HPDE6-E6E7 (cell line): ENCODE measurements at regions not wholly inside any gene's neighbourhood (a gene's known extent, or its start where the extent isn't known, plus 50 kb on each side); places are given as distances from the start of the nearest gene placed in this dataset.
"Not testable (repeated sequence)": the region's sequence is repeated elsewhere in the genome, so short reads cannot be mapped to it uniquely, and the experiment has no call there.

Source experiments
- DNase-seq: peaks from one replicate; pipeline ENCODE4 v3.0.0; 2011; ENCODE audit warnings: missing footprints; ENCODE audit errors: extremely low spot score

DNA sequence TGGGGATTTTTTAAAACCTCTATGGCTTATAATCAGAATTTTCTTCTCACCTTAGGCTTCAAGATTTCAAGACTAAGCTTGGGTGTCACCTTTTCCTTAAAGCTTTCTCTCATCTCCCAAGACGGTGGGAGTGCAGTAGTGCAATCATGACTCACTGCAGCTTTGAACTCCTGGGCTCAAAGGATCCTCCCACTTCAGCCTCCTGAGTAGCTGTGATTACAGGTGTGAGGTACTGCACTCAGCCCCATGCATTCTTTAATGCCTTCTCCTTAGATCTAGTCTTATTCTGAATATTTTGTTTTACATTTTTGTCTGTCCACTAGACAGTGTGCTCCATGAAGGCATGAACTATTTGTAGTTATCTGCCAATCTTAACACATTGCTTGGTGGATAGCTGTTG is 55.7 kb upstream of the FAT3 start:
- DNase-seq: no peak

DNA sequence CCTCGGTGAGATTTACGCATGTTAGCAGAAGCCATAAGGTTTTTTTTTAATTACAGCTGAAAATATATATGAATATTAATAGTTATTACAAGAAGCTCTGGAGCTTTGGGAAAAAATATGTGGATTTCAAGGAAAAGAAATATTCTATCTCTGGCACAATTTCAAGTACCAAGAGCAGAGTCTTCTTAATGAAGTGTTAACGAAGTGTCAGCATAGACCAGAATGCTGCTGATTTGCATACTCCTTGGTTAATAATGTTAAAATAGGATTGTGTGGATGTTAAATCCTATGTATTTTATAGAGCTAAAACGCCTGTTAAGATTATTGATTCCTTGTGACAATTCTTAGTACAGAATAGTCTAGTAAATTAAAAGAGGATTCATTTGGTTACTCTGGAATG is 57.0 kb upstream of the FAT3 start:
- DNase-seq: no peak

DNA sequence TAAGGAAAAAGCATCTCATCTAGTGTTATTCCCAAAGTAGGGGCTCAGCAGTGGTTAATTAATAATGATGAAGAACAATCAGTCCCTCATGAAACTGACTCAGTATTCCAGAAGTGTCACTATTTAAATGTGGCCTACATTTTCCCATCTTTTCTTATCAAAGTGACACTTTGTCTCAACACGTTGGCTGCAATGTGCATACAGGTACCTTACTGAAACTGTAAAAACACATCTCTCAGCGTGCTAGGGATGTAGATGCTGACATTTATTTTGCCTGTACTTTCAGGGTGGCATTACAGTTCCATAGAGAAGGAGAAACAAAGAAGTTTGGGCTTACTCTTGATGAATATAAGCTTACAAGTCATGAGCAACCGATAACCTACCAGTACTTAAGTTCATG is 58.3 kb upstream of the FAT3 start:
- DNase-seq: no peak

DNA sequence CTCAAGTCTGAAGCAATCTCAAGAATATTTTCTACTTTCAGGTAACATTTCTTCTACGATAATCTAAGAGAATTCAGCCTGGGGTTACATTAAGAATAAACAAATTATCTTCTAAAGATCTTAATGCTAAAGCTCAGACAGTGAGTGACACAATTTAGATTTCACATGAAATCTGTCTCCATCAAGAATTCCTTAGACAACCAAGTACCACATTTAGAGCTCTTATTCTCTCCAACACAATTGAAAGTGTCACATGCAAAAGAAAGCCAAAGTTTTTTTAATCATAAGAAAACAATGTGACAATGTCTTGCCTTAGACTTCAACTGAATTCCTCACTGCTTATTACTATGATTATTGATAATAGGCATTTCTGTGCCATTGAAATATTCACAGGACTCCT is 60.7 kb upstream of the FAT3 start:
- no peak for DNase-seq

DNA sequence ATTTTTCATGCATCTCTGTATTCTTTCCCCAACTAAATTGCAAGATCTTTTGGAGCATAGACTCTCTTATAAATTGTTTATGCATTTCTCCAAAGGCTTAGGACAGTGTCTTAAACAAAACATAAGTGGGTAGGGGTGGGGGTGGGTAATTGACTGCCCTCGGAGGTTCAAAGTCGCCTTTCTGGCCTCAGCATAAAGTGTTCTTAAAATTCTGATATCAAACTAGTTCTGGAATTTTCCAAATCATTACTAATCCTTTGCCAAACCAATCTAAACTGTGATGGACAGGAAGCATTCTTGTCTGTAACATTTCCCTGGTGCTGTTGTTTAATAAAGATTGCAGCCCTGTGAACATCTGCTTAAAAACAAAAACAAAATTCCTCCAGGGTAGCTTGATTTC is 61.8 kb upstream of the FAT3 start:
- no peak for DNase-seq

DNA sequence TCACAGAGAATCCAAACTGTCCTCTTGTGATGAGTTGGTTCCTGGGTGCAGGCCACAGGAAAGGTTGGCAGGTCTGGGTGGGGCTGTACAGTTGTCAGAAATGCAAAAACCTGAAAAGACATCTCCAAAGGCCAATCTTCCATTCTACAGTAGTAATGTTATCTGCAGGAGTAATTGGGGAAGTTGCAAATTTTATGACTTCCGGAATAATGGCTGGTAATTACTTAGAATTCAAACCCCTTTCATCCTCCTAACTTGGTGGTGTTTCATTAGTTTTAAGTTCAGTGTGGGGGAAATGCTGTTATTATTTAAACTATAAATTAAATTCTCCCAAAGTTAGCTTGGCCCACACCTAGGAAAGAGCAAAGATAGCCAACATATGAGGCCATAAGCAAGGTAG is 64.7 kb upstream of the FAT3 start:
- DNase-seq: no peak

DNA sequence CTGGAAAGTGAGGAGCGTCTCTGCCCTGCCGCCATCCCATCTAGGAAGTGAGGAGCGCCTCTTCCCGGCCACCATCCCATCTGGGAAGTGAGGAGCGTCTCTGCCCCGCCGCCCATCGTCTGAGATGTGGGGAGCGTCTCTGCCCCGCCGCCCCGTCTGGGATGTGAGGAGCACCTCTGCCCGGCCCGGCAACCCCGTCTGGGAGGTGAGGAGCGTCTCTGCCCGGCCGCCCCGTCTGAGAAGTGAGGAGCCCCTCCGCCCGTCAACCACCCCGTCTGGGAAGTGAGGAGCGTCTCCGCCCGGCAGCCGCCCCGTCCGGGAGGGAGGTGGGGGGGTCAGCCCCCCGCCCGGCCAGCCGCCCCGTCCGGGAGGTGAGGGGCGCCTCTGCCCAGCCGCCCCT is 67.2 kb upstream of the FAT3 start:
- not testable (repeated sequence) for DNase-seq

DNA sequence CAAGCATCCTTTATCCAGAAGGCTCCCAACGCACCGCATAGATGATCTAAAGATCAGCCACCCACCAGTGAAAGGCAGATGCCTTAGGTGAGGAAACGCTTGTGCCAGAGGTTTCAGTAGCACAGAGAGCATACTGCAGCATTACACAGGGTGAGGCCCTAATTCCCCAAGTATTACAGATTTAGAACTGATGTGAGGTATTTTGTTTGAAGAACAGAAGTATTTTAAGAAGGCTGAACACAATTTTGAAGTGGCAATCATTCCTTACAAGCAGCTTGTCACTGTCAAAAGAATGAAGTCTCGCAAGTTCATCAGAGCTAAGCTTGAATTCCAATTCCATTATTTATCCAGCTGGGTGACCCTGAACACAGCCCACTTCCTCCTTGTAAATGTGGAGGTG is 70.0 kb upstream of the FAT3 start:
- no peak for DNase-seq

DNA sequence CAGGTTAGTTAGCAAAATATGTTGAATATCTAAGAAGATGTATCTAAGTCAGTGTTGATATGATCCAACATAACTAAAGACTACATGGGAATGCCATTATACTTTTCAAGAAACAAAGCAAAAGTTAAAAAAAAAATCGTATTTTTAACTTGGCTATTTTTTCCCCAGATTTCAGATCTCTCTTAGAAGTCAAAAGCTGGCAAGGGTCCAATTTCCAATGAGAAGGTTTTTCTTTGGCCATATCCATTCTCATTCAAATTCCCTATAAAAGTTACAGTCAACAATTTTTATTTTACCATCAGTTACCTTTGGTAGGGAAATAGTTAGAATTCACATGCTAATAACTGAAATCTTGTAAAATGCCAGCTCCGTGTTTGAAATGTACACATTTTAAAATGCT is 70.5 kb upstream of the FAT3 start:
- DNase-seq: no peak

DNA sequence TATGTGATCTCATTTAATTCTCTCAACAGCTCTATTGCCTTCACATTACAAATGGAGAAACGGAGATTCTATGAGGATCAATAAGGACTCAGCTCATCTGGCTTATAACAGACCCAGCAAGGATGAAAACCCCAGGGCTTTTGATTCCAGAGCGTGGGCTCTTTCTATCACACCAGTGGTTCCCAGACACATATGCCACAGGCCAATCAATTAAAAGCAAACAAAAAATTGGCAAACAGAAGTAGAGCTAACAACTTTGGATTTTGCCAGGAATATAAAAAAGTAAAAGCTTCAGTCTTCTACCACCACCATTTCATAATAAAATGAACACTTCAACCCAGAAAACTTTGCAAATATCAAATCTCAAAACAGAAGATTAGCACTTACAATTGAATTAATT is 71.1 kb upstream of the FAT3 start:
- no peak for DNase-seq

DNA sequence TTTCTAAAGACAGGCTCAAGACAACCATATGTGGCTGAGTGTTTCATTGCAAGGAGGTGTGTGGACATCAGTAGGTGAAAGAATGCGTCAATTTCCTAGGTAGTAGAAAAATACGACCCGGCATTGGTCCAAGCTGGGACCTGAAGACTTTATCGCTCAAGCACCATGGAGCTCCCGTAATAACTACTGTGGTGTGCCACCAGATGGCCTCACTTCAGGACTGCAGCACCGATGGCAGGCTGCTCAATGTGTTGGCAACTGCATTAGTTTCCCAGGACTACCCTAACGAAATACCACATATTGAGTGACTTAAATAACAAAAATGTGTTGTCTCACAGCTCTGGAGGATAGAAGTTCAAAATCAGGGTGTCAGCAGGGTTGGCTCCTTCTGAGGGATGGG is 72.4 kb upstream of the FAT3 start:
- no peak for DNase-seq

DNA sequence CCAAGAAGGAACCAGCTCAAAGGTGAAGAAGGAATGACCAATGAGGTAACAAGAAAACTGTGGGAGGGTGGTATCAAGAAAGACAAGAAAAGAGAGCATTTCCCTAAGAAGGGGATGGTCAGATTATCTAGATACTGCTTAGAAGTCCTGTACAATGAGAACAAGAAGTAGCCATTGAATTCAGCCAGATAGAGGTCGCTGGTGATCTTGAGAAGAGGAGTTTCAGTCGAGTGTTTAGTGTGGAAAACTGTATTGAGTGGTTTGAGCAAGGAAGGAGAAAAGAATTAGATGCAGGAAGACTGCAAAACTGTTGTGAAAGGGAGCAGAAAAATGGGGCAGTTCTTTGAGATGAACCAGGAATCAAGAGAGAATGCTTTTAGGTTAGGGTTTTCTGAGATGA is 74.6 kb upstream of the FAT3 start:
- no peak for DNase-seq

DNA sequence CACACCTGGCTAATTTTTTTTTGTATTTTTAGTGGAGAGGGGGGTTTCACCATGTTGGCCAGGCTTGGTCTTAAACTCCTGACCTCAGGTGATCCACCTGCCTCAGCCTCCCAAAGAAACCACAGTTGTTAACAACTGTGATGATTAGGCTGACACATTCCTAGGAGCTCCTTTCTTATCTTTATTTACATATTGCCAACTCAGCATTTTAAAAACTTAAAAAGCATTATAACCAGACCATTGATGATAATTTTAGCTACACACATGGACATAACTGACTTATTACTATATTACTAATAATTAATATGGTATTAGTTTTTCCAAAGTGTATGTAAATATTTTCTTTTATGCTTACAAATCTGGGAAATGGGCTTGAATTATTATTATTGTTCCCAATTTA is 82.9 kb upstream of the FAT3 start:
- DNase-seq: no peak

DNA sequence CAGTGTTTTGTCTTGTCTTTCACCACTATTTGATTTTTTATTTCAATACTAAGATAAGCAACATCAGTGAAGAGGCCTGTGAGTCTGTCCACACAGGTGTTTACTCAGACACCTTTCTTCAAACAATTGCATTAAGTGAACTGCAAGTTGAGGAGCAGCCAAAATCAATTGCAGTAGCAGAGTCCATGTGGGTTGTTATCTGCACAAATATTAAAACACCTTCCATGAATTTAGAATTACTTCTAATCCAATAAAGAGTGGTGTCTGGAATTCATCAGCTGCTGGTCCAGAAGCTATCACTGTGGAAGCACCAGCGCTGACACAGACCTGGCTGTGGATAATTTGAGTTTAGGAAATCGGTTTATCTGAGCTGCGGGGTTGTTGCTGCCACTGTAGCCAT is 83.5 kb upstream of the FAT3 start:
- no peak for DNase-seq

DNA sequence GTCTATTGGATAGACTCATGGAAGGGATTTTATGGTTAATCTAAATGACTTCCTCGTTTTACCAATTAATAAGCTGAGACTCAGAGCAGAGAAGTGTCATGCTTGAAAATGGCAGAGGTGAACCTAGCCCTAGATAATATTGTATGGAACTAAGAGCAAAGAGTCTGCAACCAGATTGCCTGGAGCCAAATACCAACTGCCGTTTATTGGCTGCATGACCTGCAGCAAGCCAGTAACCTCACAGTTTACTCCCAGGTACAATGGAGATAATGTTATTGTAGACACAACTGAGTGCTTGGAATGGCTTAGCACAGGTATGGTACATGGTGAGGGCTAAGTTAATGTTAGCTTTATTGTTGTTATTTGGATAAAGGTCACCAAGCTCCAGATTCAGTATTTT is 84.6 kb upstream of the FAT3 start:
- no peak for DNase-seq

DNA sequence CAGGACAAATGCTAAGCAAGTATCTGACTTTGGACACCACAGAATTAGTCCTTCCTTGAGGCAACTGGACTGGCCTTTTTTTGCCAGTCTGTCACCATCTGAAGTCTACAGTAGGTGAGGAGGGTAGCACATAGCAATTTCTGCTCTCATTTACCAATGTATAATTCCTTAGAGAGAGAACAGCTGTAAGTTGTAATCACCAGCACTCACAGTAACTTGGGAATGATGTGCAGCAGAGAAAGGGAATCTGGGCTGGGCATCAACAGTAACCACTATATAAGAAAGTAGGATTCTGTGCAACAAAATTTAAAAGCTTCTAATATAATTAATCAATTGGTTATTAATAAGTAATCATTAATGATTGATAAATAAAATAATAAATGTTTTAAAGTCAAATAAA is 86.3 kb upstream of the FAT3 start:
- DNase-seq: no peak

DNA sequence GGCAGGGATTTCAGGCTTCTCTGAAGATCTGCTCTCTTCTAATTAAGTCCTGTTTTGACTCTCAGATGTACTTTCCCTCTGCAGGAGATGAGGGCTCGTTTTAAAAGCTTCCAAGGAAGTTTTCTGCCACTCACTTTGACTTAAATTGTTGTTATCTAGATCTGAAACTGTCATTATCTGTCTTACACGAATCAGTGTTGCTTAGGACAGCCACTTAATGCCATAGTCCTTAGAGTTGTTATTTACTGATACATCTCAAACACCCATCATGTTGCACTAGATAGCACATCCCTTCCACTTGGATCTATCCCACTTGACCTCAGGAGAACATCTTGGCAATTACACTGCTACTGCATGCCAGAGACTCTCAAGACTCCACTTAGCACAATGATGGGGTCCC is 86.9 kb upstream of the FAT3 start:
- no peak for DNase-seq

DNA sequence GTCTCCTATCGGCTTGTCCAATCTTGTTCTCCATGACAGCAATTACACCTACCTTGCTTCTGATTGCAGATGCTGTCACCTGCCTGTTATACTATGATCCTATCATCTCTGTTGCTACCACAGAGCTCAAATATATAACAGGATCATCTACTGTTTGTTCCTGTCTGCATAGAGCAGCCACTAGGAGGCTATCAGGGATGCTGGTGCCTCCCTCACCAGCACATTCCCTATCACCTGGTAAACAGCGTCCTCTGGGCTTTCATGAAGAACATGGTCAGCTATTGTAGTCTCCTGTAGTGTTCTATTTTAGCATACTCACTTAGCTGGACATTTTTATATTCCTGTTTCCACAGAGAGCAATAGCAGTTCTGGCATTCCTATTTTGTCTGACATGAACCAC is 87.8 kb upstream of the FAT3 start:
- no peak for DNase-seq

DNA sequence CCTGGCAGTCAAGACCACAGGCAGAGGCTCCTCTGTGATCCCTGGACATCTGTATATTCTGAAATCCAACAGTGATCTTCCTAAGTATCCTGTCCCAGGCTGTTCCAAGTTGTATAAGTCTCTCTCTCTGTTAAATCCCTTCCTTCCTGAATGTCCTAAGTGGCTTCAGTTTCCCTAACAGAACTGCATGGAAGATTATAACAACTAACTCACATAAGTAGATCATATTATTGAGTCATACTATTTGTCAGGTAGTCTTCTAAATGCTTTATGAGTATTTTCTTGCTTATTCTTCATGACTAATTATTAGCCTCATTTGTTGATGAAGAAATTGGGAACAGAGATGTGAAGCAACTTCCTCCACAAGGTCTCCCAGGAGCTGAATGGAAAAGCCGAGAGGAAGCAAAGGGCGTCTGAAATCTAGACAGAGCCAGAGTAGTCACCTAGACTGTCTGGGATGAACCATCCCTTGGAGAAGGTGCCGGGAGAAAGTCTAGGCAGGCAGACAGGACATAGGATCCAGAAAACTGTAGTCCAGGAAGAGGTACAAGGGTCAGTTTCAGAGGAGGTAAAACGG is 93.2 kb upstream of the FAT3 start:
- DNase-seq: no peak

DNA sequence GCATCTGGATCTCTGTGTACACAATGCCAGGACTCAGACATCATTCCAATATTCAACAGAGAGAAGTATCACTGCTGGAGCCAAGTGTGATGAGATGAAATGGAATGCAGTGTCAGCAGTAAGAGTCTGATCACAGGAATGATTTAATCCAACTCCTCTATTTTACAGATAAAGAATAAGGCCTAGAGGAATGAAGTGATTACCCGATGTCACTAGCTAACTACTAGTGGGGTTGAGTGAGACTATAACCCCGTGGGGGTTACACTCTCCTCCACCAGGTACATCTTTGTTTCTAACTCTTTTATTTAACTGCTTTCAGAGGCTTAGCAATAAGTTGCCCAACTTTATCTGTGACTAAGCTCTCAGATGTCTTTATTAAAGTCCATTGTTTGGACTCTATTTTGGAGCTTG is 94.2 kb upstream of the FAT3 start:
- no peak for DNase-seq

DNA sequence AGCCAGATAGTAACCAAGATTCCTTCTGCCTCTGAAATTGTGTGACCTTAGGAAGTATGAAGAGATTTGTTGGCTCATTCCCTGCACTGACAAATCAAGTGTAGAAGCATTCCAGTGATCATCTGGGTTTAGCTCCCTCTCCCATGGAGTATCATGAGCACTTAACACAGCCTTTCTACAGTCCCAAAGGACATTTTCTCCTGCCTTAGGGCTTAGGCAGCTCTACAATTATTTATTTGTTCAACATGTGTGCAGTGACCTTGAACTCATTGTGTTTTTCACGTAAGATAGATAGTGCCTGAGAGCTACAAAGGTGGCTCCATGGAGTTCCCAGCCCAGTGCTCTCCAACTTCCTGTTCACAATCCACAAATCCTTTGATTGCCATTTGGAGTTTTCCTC is 94.8 kb upstream of the FAT3 start:
- DNase-seq: no peak

DNA sequence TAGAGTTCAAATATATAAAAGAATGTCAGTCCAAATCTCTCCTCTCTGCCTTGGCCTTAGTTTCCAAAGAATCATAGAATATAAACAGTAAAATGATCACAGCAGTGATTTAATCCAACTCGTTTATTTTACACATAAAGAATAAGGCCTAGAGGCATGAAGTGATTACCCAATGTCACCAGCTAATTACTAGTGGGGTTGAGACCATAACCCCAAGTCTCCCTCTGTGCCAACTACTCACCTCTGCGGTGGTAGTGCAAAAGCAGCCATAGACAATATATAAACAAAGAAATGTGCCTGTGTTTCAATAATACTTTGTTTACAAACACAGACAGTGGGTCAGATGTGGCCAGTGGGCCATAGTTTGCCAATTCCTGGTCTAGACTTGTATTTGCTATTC is 96.6 kb upstream of the FAT3 start:
- DNase-seq: no peak

DNA sequence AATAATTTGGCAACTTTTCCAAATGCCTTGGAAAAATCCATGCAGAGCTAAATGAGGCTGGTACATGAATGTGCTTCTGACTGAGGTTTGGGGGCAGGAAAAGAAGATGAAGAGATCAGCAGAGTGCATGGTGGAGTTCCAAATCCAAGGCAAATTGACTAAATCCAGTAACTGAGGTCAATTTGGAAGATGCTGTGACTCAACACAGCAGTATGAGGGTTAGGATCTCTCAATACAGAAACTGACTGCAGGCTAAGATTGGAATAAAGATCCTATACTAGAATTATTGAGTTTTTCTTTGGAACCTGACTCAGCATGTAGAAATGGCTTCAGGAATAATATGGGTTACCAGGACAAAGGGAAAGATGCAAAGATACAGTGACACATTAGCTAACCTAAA is 99.3 kb upstream of the FAT3 start:
- DNase-seq: no peak

DNA sequence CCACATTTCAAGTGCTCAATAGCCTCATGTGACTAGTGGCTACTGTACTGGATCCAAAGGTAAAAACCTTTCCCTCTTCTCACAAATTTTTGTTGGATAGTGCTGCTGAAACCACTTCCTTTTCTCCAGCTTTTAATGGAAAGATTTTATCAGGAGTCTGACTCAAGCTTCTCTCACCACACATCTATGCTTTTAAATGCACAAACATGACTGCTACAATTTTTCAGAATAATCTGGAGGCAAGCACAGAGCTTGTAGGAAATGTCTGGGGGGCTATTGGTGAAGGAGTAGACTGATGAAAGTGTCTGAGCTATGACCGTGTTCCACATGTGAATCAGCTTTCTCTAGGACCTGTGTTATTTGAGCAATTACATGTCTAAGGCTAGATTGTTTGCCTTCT is 101.1 kb upstream of the FAT3 start:
- DNase-seq: no peak

DNA sequence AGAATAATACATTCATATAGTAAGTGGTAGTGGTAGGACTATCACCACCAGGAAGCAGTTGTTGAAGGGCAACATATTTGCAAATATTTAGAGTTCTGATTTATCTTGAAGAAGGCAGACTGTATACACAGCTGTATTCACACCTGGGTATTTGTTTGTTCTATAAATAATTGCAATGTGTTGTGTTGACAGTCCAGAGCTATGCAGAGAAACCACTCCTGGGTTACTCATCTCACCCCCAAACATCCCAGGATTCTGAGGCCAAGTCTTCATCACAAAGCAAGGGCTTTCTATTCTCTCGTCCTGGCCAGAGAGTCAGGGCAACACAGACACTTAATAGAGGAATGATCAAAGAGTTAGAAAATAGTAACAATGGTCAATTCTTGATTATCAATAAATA is 102.1 kb upstream of the FAT3 start:
- no peak for DNase-seq
